AG10803 (cell line): ENCODE measurements at regions not wholly inside any gene's neighbourhood (a gene's known extent, or its start where the extent isn't known, plus 50 kb on each side); places are given as distances from the start of the nearest gene placed in this dataset.

ENCODE experiments used
- DNase-seq: peaks from one replicate; pipeline ENCODE4 v3.0.0; 2010; ENCODE audit warnings: low read depth
- H3K4me3 ChIP-seq: 2 replicates; pipeline ENCODE4 v1.5.1; 2011; ENCODE audit warnings: mild to moderate bottlenecking, low read length, control low read depth
- CTCF ChIP-seq: conservative IDR thresholded peaks from 2 replicates; pipeline ENCODE4 v1.5.1; 2011; ENCODE audit warnings: mild to moderate bottlenecking, low read length, control low read depth, inconsistent platforms

GRCh38 chr1:173427146-173428054, 49.7 kb upstream of the PRDX6 start:
- no peak for DNase-seq
- no peak overlapping the region for H3K4me3 ChIP-seq
- no peak for TF ChIP-seq CTCF
